Sigmoid colon (tissue), 6 donors: ENCODE measurements at regions not wholly inside any gene's neighbourhood (a gene's known extent, or its start where the extent isn't known, plus 50 kb on each side); places are given as distances from the start of the nearest gene placed in this dataset.

ENCODE experiments used
- DNase-seq: peaks from one replicate; pipeline ENCODE4 v3.0.0-alpha.2; 2019
- H3K27ac ChIP-seq, 4 donors: fragments of 200-600 bp; sonication (generic); one replicate each; pipeline ENCODE4 v1.5.1; 2016 to 2019; ENCODE audit warnings: mild to moderate bottlenecking in 1 of 4
- H3K27me3 ChIP-seq, 3 donors: fragments of 200-600 bp; sonication (generic); one replicate each; pipeline ENCODE4 v1.5.1; 2019; ENCODE audit warnings: mild to moderate bottlenecking in 1 of 3
- H3K36me3 ChIP-seq, 4 donors: fragments of 200-600 bp; sonication (generic); one replicate each; pipeline ENCODE4 v1.5.1; 2016 to 2019
- H3K4me1 ChIP-seq, 4 donors: fragments of 200-600 bp; sonication (generic); one replicate each; pipeline ENCODE4 v1.5.1; 2017 to 2019
- H3K4me3 ChIP-seq, 4 donors: fragments of 200-600 bp; sonication (generic); one replicate each; pipeline ENCODE4 v1.5.1; 2017 to 2019; ENCODE audit warnings: mild to moderate bottlenecking in 2 of 4, moderate library complexity in 1 of 4
- H3K9me3 ChIP-seq, 4 donors: fragments of 200-600 bp in 3 of 4; sonication (generic) in 3 of 4; one replicate each; pipeline versions ENCODE4 v1.5.1 to v1.6.1; 2013 to 2019
- EP300 ChIP-seq, 4 donors: sonication (generic); formaldehyde crosslinking; IDR thresholded peaks; one replicate each; pipeline ENCODE4 v1.6.1; 2017; ENCODE audit warnings: antibody characterized with exemption in 4 of 4
- POLR2A ChIP-seq, 2 donors: fragments of 450-650 bp; IDR thresholded peaks; one replicate each; pipeline ENCODE4 v1.6.1; 2016; ENCODE audit warnings: antibody characterized with exemption in 2 of 2, mild to moderate bottlenecking in 2 of 2, moderate library complexity in 2 of 2
- POLR2AphosphoS5 ChIP-seq, 4 donors: sonication (generic); formaldehyde crosslinking; IDR thresholded peaks; one replicate each; pipeline ENCODE4 v1.6.1; 2017; ENCODE audit warnings: antibody characterized with exemption in 4 of 4
- WGBS, 2 donors: extraction: QIAGEN DNeasy Blood & Tissue Kit; methylation state at CpG; one replicate each; pipeline ENCODE4 v1.1.7; 2013; 5-methylcytosine and 5-hydroxymethylcytosine counted together
- intact Hi-C: fragments of 100-400 bp; cut with DNase I; formaldehyde crosslinking; loops from one replicate; pipeline ENCODE4 v1.15.1; 2023
- TF ChIP-seq, protein P1 (sequence below), 4 experiments: fragments of 450-650 bp in 3 of 4; fragments of 200-600 bp in 1 of 4; IDR thresholded peaks; one replicate each; pipeline ENCODE4 v1.5.1; 2016 to 2019; ENCODE audit warnings: antibody characterized with exemption in 4 of 4, mild to moderate bottlenecking in 3 of 4, moderate library complexity in 2 of 4
- donor health status: healthy with polysubstance abuse.
- donor health status: healthy.

DNA sequence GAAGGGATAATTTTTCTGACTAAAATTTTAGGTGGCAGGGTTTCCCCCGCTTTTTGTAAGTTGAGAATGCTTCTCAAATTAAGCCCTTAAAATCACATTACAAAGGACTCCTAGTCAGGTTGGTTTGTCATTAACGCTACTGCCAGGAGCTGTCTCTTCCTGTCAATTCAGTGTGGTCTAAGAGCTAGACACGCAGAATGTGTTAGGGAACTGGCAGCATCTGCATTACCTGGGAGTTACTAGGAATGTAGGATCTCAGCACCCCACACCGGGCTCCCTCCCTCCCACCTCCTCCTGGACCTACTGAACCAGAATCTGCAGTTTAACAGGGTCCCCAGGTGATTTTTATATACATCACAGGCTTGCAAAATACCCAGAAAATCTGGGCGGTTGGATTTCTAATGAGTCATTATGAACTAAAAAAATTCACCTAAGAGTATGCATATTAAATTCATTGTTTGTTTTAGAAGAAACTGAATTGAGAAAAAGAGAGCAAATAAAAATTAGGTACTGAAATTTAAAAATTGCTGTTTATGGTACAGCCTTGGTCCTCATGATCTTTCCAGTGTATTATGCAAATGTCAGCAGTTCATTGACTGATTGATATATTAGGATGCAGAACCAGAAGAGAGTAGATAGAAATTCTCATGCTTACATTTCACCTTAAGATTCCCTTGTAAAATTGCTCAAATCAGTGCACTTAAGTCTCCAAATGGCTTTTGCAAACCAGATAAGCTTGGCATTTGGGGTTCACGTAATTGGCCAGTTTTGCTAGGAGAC, 130.9 kb upstream of the ITGA6 start:
- Histone ChIP-seq H3K4me3 (no peak overlapping the region), H3K4me1 (no peaks in the 10 kb centered on the region), H3K27ac (no peak overlapping the region), H3K9me3 (peaks cover 0 to 4% (median 0%) of the 10 kb centered on the region in 4 donors), H3K36me3 (no peaks in the 10 kb centered on the region), H3K27me3 (peaks cover 0 to 6% (median 0%) of the 10 kb centered on the region in 3 donors)
- intact Hi-C loops, result no loop called here
- 79 to 91% methylated on average over 6 of the region's 6 CpGs for WGBS, 2 donors
- no peak for TF ChIP-seq POLR2AphosphoS5 (IDR thresholded peaks at IDR 0.05)
- TF ChIP-seq EP300 (IDR thresholded peaks at IDR 0.05), result no peak
- no peak for DNase-seq

DNA sequence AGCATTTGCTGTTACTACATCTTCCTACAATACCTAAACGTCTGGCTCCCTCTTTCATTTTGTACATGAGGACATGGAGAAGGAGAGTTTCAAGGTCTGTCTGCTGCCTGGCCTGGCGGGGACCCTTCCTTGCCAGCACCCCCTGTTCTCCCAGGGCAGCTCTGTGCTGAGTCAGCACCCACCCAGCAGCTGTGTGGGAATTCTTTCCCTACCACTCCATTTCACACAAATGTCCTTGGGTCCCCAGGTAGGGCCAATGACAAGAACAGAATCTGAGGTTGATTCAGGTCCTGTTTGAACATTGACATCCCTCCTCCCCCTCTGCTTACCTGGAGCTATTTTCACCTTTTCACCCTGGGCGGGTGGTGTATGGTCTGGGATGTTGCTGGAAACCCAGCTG, 129.9 kb upstream of the ITGA6 start:
- DNase-seq, result no peak
- H3K9me3 ChIP-seq, result peaks cover 0 to 4% (median 0%) of the 10 kb centered on the region in 4 donors
- H3K27me3 ChIP-seq, result peaks cover 0 to 6% (median 0%) of the 10 kb centered on the region in 3 donors
- no peak overlapping the region for H3K27ac ChIP-seq
- H3K4me3 ChIP-seq, result no peak overlapping the region
- TF ChIP-seq, protein P1, sequence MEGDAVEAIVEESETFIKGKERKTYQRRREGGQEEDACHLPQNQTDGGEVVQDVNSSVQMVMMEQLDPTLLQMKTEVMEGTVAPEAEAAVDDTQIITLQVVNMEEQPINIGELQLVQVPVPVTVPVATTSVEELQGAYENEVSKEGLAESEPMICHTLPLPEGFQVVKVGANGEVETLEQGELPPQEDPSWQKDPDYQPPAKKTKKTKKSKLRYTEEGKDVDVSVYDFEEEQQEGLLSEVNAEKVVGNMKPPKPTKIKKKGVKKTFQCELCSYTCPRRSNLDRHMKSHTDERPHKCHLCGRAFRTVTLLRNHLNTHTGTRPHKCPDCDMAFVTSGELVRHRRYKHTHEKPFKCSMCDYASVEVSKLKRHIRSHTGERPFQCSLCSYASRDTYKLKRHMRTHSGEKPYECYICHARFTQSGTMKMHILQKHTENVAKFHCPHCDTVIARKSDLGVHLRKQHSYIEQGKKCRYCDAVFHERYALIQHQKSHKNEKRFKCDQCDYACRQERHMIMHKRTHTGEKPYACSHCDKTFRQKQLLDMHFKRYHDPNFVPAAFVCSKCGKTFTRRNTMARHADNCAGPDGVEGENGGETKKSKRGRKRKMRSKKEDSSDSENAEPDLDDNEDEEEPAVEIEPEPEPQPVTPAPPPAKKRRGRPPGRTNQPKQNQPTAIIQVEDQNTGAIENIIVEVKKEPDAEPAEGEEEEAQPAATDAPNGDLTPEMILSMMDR (IDR thresholded peaks at IDR 0.05), result no peak
- TF ChIP-seq POLR2AphosphoS5 (IDR thresholded peaks at IDR 0.05) (no peak), EP300 (IDR thresholded peaks at IDR 0.05) (no peak), POLR2A (IDR thresholded peaks at IDR 0.05) (no peak)
- 54 to 85% methylated on average over 3 of the region's 3 CpGs for WGBS, 2 donors
- intact Hi-C loops, result no loop called here
- H3K4me1 ChIP-seq, result no peaks in the 10 kb centered on the region
- H3K36me3 ChIP-seq, result no peaks in the 10 kb centered on the region

DNA sequence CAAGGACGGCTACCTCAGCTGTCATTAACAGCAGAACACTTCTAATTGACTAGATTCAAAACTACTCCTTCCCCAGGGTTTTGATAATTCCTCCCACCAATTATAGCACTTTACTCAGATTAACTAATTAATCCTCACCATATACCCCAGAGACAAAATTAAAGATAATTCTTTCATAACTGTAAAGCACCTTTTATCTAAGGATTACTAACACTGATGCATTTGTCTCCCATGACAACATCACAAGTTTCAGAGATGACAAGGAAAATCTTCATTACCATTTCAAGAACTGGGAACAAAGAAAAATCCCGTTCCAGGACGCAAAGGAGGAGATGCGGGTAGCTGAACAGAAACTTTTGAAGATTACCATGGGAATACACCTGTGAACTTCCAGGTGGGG, 129.4 kb upstream of the ITGA6 start:
- H3K4me1 ChIP-seq, result no peaks in the 10 kb centered on the region
- H3K27ac ChIP-seq, result no peak overlapping the region
- H3K36me3 ChIP-seq, result no peaks in the 10 kb centered on the region
- WGBS, 2 donors, result 83 to 92% methylated on average over 4 of the region's 4 CpGs
- H3K4me3 ChIP-seq, result no peak overlapping the region
- TF ChIP-seq POLR2A (IDR thresholded peaks at IDR 0.05) (no peak), EP300 (IDR thresholded peaks at IDR 0.05) (no peak), POLR2AphosphoS5 (IDR thresholded peaks at IDR 0.05) (no peak)
- TF ChIP-seq, protein P1 (IDR thresholded peaks at IDR 0.05), result no peak
- DNase-seq, result no peak
- peaks cover 0 to 4% (median 0%) of the 10 kb centered on the region in 4 donors for H3K9me3 ChIP-seq
- peaks cover 0 to 6% (median 0%) of the 10 kb centered on the region in 3 donors for H3K27me3 ChIP-seq
- intact Hi-C loops, result no loop called here

DNA sequence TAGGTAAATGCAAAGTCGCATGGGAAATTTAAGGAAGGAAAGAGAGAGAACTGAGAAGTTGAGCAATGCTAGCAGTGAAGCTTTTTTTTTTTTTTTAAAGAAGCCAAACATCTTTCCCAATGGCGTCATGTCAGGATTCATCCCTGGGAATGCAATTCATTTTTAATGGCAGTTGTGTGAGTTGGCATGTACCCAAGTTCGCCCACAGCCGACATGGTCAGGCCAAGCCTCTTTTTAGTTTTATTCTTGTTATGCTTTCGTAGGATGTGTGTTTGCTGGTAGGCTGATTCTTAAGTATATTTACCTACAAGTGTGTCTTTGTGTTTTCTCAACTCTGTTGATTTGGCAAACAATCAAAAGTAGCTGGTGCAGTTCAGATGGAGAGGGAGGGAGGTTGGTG, 127.6 kb upstream of the ITGA6 start:
- TF ChIP-seq POLR2A (IDR thresholded peaks at IDR 0.05), result no peak
- TF ChIP-seq POLR2AphosphoS5 (IDR thresholded peaks at IDR 0.05), result no peak
- TF ChIP-seq, protein P1 (IDR thresholded peaks at IDR 0.05), result no peak
- TF ChIP-seq EP300 (IDR thresholded peaks at IDR 0.05), result no peak
- 8 to 51% methylated on average over 5 of the region's 5 CpGs for WGBS, 2 donors
- Histone ChIP-seq H3K36me3 (no peaks in the 10 kb centered on the region), H3K27me3 (peaks cover 0 to 6% (median 0%) of the 10 kb centered on the region in 3 donors), H3K4me3 (no peak overlapping the region), H3K4me1 (no peaks in the 10 kb centered on the region), H3K27ac (no peak overlapping the region), H3K9me3 (peaks cover 0 to 4% (median 0%) of the 10 kb centered on the region in 4 donors)
- no peak for DNase-seq
- intact Hi-C loops, result no loop called here

DNA sequence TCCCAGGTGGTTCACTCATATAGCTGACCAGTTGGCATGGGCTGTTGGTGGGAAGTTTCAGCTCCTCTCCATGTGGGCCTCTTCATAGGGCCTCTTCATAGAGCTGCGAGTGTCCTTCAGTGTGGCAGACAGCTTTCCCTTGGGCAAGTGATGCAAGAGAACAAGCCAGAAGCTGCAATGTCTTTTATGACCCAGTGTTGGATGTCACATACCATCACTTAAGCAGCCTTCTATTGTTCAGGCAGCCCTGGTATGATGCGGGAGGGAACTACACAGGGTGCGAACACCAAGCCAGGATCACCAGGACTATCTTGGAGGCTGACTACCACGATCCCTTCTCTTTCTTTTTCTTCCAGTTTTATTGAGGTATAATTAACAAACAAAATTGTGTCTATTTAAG, 126.5 kb upstream of the ITGA6 start:
- no peaks in the 10 kb centered on the region for H3K4me1 ChIP-seq
- TF ChIP-seq POLR2AphosphoS5 (IDR thresholded peaks at IDR 0.05) (no peak), POLR2A (IDR thresholded peaks at IDR 0.05) (no peak), EP300 (IDR thresholded peaks at IDR 0.05) (no peak)
- TF ChIP-seq, protein P1 (IDR thresholded peaks at IDR 0.05), result no peak
- H3K4me3 ChIP-seq, result no peak overlapping the region
- no peak for DNase-seq
- peaks cover 0 to 4% (median 0%) of the 10 kb centered on the region in 4 donors for H3K9me3 ChIP-seq
- WGBS, 2 donors, result 94 to 97% methylated on average over 4 of the region's 4 CpGs
- no peak overlapping the region for H3K27ac ChIP-seq
- intact Hi-C loops, result no loop called here
- no peaks in the 10 kb centered on the region for H3K36me3 ChIP-seq
- peaks cover 0 to 2% (median 0%) of the 10 kb centered on the region in 3 donors for H3K27me3 ChIP-seq
